OCI-LY7 (cell line): ENCODE measurements at regions not wholly inside any gene's neighbourhood (a gene's known extent, or its start where the extent isn't known, plus 50 kb on each side); places are given as distances from the start of the nearest gene placed in this dataset.

Experiments
- BruUV-seq: library from RNA; stranded (reverse); fragments of 400-500 nt; replicated peaks from 2 replicates; lab custom pipeline; 2021; lab: Mats Ljungman, UMichigan
- CTCF ChIA-PET: fragments of 300-600 bp; sonication (Branson Sonifier 250); formaldehyde crosslinking; loops from one replicate; lab custom pipeline; 2022; ENCODE audit warnings: antibody characterized with exemption; ENCODE audit not compliant: unreplicated experiment; lab: Charles Lee
- POLR2A ChIA-PET: fragments of 300-600 bp; sonication (Branson Sonifier 250); formaldehyde crosslinking; loops from one replicate; lab custom pipeline; 2022; ENCODE audit warnings: antibody characterized with exemption; lab: Charles Lee
- DNase-seq: peaks from one replicate; pipeline ENCODE4 v3.0.0-alpha.2; 2015; ENCODE audit warnings: low spot score
- H2AFZ ChIP-seq: fragments of 200-600 bp; sonication (generic), shearing (Covaris generic); 2 replicates; pipeline ENCODE4 v1.6.1; 2014; ENCODE audit warnings: mild to moderate bottlenecking, antibody characterized with exemption, low read length, moderate library complexity
- H3K27ac ChIP-seq: fragments of 200-600 bp; sonication (generic); 2 replicates; pipeline ENCODE4 v1.5.1; 2014; ENCODE audit warnings: mixed run types, low read depth, mild to moderate bottlenecking, moderate library complexity, low read length, inconsistent platforms; ENCODE audit not compliant: poor library complexity, severe bottlenecking
- H3K36me3 ChIP-seq: fragments of 200-600 bp; sonication (generic); 2 replicates; pipeline ENCODE4 v1.6.1; 2014; ENCODE audit warnings: mild to moderate bottlenecking, antibody characterized with exemption, low read length, moderate library complexity, mixed read lengths; ENCODE audit not compliant: insufficient read depth
- H3K4me1 ChIP-seq: fragments of 200-600 bp; sonication (generic); 2 replicates; pipeline ENCODE4 v1.5.1; 2014; ENCODE audit warnings: mild to moderate bottlenecking, low read length; ENCODE audit not compliant: insufficient read depth, poor library complexity, severe bottlenecking
- H3K4me2 ChIP-seq: fragments of 200-600 bp; sonication (generic); 2 replicates; pipeline ENCODE4 v1.6.1; 2014; ENCODE audit warnings: mild to moderate bottlenecking, low read length
- H3K4me3 ChIP-seq: fragments of 200-600 bp; sonication (generic); 2 replicates; pipeline ENCODE4 v1.5.1; 2014; ENCODE audit warnings: mild to moderate bottlenecking, low read depth, low read length; ENCODE audit not compliant: poor library complexity, severe bottlenecking
- H3K79me2 ChIP-seq: fragments of 200-600 bp; sonication (generic); 2 replicates; pipeline ENCODE4 v1.6.1; 2016; ENCODE audit warnings: low read depth, mild to moderate bottlenecking, low read length, moderate library complexity, mixed read lengths; ENCODE audit not compliant: insufficient read depth
- H3K9me2 ChIP-seq: fragments of 200-600 bp; sonication (generic); 2 replicates; pipeline ENCODE4 v1.6.1; 2016; ENCODE audit warnings: mild to moderate bottlenecking, low read length, mixed read lengths; ENCODE audit not compliant: insufficient read depth
- H3K9me3 ChIP-seq: fragments of 200-600 bp; sonication (generic); 2 replicates; pipeline ENCODE4 v1.6.1; 2014; ENCODE audit warnings: mild to moderate bottlenecking, mixed run types, low read length, mixed read lengths
- H4K20me1 ChIP-seq: fragments of 200-600 bp; sonication (generic); 2 replicates; pipeline ENCODE4 v1.6.1; 2014; ENCODE audit warnings: mild to moderate bottlenecking, antibody characterized with exemption, low read length, moderate library complexity, mixed read lengths; ENCODE audit not compliant: insufficient read depth
- EZH2phosphoT487 ChIP-seq: fragments of 200-600 bp; sonication (generic); IDR thresholded peaks from 2 replicates; pipeline ENCODE4 v1.6.1; 2018; ENCODE audit warnings: low read depth, borderline replicate concordance, mild to moderate bottlenecking, mixed run types, antibody characterized with exemption, low read length, moderate library complexity, mixed read lengths
- intact Hi-C: fragments of 100-400 bp; cut with micrococcal nuclease; formaldehyde crosslinking; loops from one replicate; pipeline ENCODE4 v1.10.0; 2022; ENCODE audit not compliant: unreplicated experiment
- TF ChIP-seq, protein P1 (sequence below): fragments of 200-600 bp; sonication (generic); conservative IDR thresholded peaks from 2 replicates; pipeline ENCODE4 v1.5.1; 2014; ENCODE audit warnings: mild to moderate bottlenecking, antibody characterized with exemption, low read length, moderate library complexity, mixed read lengths

DNA sequence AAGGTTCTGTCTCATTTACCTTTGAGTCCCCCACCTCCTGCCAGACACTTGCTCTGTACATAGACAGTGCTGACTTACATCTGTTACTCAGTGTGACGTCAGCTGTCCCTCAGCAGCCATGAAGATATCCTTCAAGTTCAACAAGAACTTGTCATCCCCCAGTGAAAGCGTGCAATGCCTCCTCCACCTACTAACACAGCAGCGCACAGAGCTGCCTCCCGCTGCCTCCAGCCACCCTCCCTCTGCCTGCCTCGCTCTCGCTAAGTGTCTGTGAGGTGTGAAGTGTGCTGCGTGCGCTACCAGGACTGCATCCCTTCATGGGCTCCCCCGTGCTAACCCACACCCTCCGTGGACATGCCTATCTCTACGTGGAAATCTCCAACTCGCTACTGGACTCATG lies 621.4 kb downstream of the BRD1 start:
- Histone ChIP-seq H3K9me3 (no peaks in the 10 kb centered on the region), H3K4me1 (no peaks in the 10 kb centered on the region), H3K4me2 (no peak overlapping the region), H2AFZ (no peak overlapping the region), H3K9me2 (no peaks in the 10 kb centered on the region), H3K36me3 (no peaks in the 10 kb centered on the region), H3K27ac (no peak overlapping the region), H3K79me2 (no peaks in the 10 kb centered on the region), H4K20me1 (no peaks in the 10 kb centered on the region), H3K4me3 (no peak overlapping the region)
- no peak for DNase-seq
- ChIA-PET POLR2A (no interaction called here), CTCF (no interaction called here)
- no TSS peak for BruUV-seq
- intact Hi-C loops = no loop called here
- no peak for TF ChIP-seq EZH2phosphoT487
- TF ChIP-seq, protein P1, sequence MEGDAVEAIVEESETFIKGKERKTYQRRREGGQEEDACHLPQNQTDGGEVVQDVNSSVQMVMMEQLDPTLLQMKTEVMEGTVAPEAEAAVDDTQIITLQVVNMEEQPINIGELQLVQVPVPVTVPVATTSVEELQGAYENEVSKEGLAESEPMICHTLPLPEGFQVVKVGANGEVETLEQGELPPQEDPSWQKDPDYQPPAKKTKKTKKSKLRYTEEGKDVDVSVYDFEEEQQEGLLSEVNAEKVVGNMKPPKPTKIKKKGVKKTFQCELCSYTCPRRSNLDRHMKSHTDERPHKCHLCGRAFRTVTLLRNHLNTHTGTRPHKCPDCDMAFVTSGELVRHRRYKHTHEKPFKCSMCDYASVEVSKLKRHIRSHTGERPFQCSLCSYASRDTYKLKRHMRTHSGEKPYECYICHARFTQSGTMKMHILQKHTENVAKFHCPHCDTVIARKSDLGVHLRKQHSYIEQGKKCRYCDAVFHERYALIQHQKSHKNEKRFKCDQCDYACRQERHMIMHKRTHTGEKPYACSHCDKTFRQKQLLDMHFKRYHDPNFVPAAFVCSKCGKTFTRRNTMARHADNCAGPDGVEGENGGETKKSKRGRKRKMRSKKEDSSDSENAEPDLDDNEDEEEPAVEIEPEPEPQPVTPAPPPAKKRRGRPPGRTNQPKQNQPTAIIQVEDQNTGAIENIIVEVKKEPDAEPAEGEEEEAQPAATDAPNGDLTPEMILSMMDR = no peak

DNA sequence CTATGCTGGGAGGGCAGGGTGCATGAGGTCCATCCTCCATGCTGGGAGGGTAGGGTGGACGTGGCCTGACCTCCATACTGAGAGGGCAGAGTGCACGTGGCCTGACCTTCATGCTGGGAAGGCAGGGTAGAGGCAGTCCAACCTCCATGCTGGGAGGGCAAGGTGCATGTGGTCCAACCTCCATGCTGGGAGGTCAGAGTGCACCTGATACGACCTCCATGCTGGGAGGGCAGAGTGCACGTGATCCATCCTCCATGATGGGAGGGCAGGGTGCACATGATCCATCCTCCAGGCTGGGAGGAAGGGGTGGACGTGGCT lies 622.2 kb downstream of the BRD1 start:
- DNase-seq = no peak
- no peaks in the 10 kb centered on the region for H3K9me2 ChIP-seq
- no peaks in the 10 kb centered on the region for H3K79me2 ChIP-seq
- CTCF ChIA-PET = no interaction called here
- intact Hi-C loops = no loop called here
- no peak overlapping the region for H2AFZ ChIP-seq
- no peaks in the 10 kb centered on the region for H3K4me1 ChIP-seq
- TF ChIP-seq, protein P1 = no peak
- no peak for TF ChIP-seq EZH2phosphoT487
- H3K4me3 ChIP-seq = no peak overlapping the region
- no TSS peak for BruUV-seq
- no peaks in the 10 kb centered on the region for H3K36me3 ChIP-seq
- no peaks in the 10 kb centered on the region for H4K20me1 ChIP-seq
- POLR2A ChIA-PET = no interaction called here
- H3K9me3 ChIP-seq = no peaks in the 10 kb centered on the region
- H3K27ac ChIP-seq = no peak overlapping the region
- no peak overlapping the region for H3K4me2 ChIP-seq

GRCh38 chr22:49204599-49205482 lies 622.8 kb downstream of the BRD1 start:
- BruUV-seq = no TSS peak
- CTCF ChIA-PET = no interaction called here
- no peaks in the 10 kb centered on the region for H3K4me1 ChIP-seq
- H4K20me1 ChIP-seq = no peaks in the 10 kb centered on the region
- H3K27ac ChIP-seq = no peak overlapping the region
- no peaks in the 10 kb centered on the region for H3K79me2 ChIP-seq
- no peaks in the 10 kb centered on the region for H3K9me2 ChIP-seq
- DNase-seq = no peak
- POLR2A ChIA-PET = no interaction called here
- H3K4me3 ChIP-seq = no peak overlapping the region
- intact Hi-C loops = no loop called here
- TF ChIP-seq, protein P1 = no peak
- no peak for TF ChIP-seq EZH2phosphoT487
- no peak overlapping the region for H2AFZ ChIP-seq
- no peaks in the 10 kb centered on the region for H3K36me3 ChIP-seq
- H3K4me2 ChIP-seq = no peak overlapping the region
- H3K9me3 ChIP-seq = no peaks in the 10 kb centered on the region
